ENCODE measurements at regions not wholly inside any gene's neighbourhood (a gene's known extent, or its start where the extent isn't known, plus 50 kb on each side); places are given as distances from the start of the nearest gene placed in this dataset.

GRCh38 chr2:225319872-225320271, 79.6 kb upstream of the NYAP2 start:
- H3K27me3 ChIP-seq (ENCODE audit: control insufficient read depth in 4 of 4, insufficient read depth in 4 of 4, low read length in 3 of 4): no peaks in the 10 kb centered on the region
- H3K36me3 ChIP-seq (ENCODE audit: control insufficient read depth in 4 of 4, insufficient read depth in 3 of 4, low read depth in 1 of 4, low read length in 3 of 4): no peaks in the 10 kb centered on the region
- peaks cover 0 to 6% (median under 1%) of the 10 kb centered on the region in 4 donors for H3K9me3 ChIP-seq (ENCODE audit: control insufficient read depth in 4 of 4, low read length in 3 of 4)
- no peak overlapping the region for H3K9ac ChIP-seq (ENCODE audit: low read depth in 1 of 2, low read length in 2 of 2)
- H3K27ac ChIP-seq (ENCODE audit: low read depth in 1 of 2, low read length in 2 of 2): no peak overlapping the region
- H3K4me3 ChIP-seq (ENCODE audit: low read depth in 1 of 3, low read length in 3 of 3): no peak overlapping the region
- no peaks in the 10 kb centered on the region for H3K4me1 ChIP-seq (ENCODE audit: control insufficient read depth in 4 of 4, insufficient read depth in 4 of 4, low read length in 3 of 4)
- TF ChIP-seq RAD21 (IDR thresholded peaks at IDR 0.05): no peak
- TF ChIP-seq YY1 (IDR thresholded peaks at IDR 0.05): no peak
- TF ChIP-seq, protein P1, sequence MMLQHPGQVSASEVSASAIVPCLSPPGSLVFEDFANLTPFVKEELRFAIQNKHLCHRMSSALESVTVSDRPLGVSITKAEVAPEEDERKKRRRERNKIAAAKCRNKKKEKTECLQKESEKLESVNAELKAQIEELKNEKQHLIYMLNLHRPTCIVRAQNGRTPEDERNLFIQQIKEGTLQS (IDR thresholded peaks at IDR 0.05): no peak
- TF ChIP-seq GABPA (IDR thresholded peaks at IDR 0.05 in 1 of 2, conservative IDR thresholded peaks at IDR 0.05 in 1 of 2): no peak
- no peak for DNase-seq (ENCODE audit: low spot score)

DNA sequence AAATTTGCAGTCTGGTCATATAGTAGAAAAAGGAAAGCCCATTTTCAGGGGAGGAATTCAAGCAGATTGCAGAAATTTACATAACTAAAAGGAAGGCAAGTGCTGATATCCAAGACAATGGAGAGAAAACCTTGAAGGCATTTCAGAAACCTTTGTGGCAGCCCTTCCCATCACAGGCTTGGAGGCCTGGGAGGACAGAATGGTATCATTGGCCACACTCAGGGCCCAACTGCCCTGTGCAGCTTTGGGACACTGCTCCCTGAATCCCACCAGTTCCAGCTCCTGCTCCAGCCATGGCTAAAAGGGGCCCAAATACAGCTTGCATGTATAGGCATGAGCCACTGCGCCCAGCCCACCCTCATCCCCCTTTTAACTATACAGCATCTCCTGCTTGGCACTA, 81.1 kb upstream of the NYAP2 start:
- no peak overlapping the region for H3K9ac ChIP-seq (ENCODE audit: low read depth in 1 of 2, low read length in 2 of 2)
- peaks cover 0 to 3% (median 0%) of the 10 kb centered on the region in 4 donors for H3K27me3 ChIP-seq (ENCODE audit: control insufficient read depth in 4 of 4, insufficient read depth in 4 of 4, low read length in 3 of 4)
- TF ChIP-seq ZBTB33 (IDR thresholded peaks at IDR 0.05) (no peak), JUND (IDR thresholded peaks at IDR 0.05) (no peak), REST (IDR thresholded peaks at IDR 0.05) (no peak), RAD21 (IDR thresholded peaks at IDR 0.05) (no peak), TAF1 (conservative IDR thresholded peaks at IDR 0.05) (no peak), FOXA1 (IDR thresholded peaks at IDR 0.05) (no peak), FOXA2 (IDR thresholded peaks at IDR 0.05) (no peak), HNF4G (IDR thresholded peaks at IDR 0.05) (no peak), GABPA (IDR thresholded peaks at IDR 0.05 in 1 of 2, conservative IDR thresholded peaks at IDR 0.05 in 1 of 2) (no peak), NR2F2 (IDR thresholded peaks at IDR 0.05) (no peak), EGR1 (IDR thresholded peaks at IDR 0.05; ENCODE audit: low read depth in 2 of 2) (no peak), YY1 (IDR thresholded peaks at IDR 0.05) (no peak), MAX (IDR thresholded peaks at IDR 0.05) (no peak), SP1 (IDR thresholded peaks at IDR 0.05) (no peak)
- TF ChIP-seq, protein P1 (IDR thresholded peaks at IDR 0.05): no peak
- TF ChIP-seq, protein P2, sequence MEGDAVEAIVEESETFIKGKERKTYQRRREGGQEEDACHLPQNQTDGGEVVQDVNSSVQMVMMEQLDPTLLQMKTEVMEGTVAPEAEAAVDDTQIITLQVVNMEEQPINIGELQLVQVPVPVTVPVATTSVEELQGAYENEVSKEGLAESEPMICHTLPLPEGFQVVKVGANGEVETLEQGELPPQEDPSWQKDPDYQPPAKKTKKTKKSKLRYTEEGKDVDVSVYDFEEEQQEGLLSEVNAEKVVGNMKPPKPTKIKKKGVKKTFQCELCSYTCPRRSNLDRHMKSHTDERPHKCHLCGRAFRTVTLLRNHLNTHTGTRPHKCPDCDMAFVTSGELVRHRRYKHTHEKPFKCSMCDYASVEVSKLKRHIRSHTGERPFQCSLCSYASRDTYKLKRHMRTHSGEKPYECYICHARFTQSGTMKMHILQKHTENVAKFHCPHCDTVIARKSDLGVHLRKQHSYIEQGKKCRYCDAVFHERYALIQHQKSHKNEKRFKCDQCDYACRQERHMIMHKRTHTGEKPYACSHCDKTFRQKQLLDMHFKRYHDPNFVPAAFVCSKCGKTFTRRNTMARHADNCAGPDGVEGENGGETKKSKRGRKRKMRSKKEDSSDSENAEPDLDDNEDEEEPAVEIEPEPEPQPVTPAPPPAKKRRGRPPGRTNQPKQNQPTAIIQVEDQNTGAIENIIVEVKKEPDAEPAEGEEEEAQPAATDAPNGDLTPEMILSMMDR (IDR thresholded peaks at IDR 0.05; ENCODE audit: low read depth, low read length, missing input control): no peak
- 74% methylated on average over 1 of the region's 1 CpG for WGBS
- no peak overlapping the region for H3K27ac ChIP-seq (ENCODE audit: low read depth in 1 of 2, low read length in 2 of 2)
- no peak overlapping the region for H3K4me3 ChIP-seq (ENCODE audit: low read depth in 1 of 3, low read length in 3 of 3)
- no peaks in the 10 kb centered on the region for H3K4me1 ChIP-seq (ENCODE audit: control insufficient read depth in 4 of 4, insufficient read depth in 4 of 4, low read length in 3 of 4)
- DNase-seq (ENCODE audit: low spot score): no peak
- no peaks in the 10 kb centered on the region for H3K36me3 ChIP-seq (ENCODE audit: control insufficient read depth in 4 of 4, insufficient read depth in 3 of 4, low read depth in 1 of 4, low read length in 3 of 4)
- H3K9me3 ChIP-seq (ENCODE audit: control insufficient read depth in 4 of 4, low read length in 3 of 4): peaks cover 0 to 6% (median under 1%) of the 10 kb centered on the region in 4 donors

All from liver (tissue), 8 donors.